Activated CD8-positive, alpha-beta memory T cell treated with anti-CD3 and anti-CD28 coated beads for 36 hours (primary cell): ENCODE measurements at regions not wholly inside any gene's neighbourhood (a gene's known extent, or its start where the extent isn't known, plus 50 kb on each side); places are given as distances from the start of the nearest gene placed in this dataset.

Experiments used
- CTCF ChIA-PET: fragments of 350-600 bp; sonication (Branson Sonifier 250); formaldehyde crosslinking; loops from one replicate; lab custom pipeline; 2021; ENCODE audit warnings: antibody characterized with exemption; lab: Charles Lee
- POLR2A ChIA-PET: fragments of 350-600 bp; sonication (Branson Sonifier 250); formaldehyde crosslinking; loops from one replicate; lab custom pipeline; 2021; ENCODE audit warnings: antibody characterized with exemption; lab: Charles Lee

GRCh38 chr5:174344335-174344734 lies 298.8 kb downstream of the NSG2 start:
- POLR2A ChIA-PET: no interaction called here
- CTCF ChIA-PET: no interaction called here

DNA sequence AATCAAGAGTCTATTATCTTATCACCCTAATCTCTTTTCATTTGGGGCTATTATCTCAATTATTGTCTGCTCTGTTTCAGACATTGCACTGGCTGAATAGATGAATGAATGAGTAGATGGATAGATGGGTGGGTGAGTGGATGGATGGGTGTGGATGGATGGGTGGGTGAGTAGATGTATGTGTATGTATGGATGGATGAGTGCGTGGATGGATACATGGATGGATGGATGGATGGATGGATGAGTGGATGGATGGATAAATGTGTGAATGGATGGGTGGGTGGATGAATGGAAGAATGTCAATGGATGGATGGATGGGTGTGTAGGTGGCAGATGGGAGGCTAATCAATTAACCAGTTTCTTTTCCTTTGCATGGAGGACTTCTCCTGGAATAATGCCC lies 301.7 kb downstream of the NSG2 start:
- ChIA-PET CTCF (no interaction called here), POLR2A (no interaction called here)

- CTCF ChIA-PET: no interaction called here
- POLR2A ChIA-PET: no interaction called here
Observed at GRCh38 chr5:174348311-174348981, 302.9 kb downstream of the NSG2 start.

DNA sequence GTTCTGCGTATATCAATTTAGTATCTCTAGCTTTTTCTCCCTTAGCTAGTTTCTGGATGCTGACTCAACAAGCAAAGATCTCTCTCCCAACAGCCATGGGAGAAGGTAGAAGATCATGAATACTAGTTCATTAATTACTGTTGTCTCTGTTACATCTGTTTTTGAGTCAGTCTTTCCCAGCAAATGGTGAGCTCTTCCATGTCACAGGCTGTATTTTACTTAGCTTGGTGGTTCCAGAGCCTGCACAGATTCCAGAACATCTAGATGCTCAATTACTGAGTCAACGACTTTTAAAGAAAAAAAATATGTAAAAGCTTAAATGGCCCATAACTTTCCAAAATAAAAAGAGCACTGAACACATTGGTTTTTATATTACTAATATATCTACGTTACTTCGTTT lies 307.2 kb downstream of the NSG2 start:
- CTCF ChIA-PET: no interaction called here
- POLR2A ChIA-PET: no interaction called here

DNA sequence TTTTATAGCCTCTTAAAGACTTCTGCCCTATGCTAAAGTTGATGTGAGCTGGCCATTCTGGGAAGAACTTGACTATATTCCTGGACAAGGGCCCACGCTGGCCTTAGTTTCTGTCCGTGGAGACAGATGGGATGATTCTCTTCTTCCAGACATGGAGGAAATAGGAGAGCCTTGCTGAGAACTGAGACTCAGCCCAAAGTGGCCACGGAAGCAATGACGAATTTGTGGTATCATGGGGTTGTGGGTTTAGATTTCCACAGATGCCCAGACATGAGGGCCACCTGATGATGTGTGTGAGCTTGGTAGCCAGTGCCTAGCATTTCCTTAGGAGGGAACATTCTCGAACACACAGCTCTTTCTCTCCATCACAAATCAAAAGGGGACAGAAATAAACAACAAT lies 309.1 kb downstream of the NSG2 start:
- POLR2A ChIA-PET: no interaction called here
- CTCF ChIA-PET: interaction anchor here (0.5 kb wide), 1 partner anchor 248 kb away, joined by 3 read pairs; no protein-coding TSS in a partner anchor

GRCh38 chr5:174355208-174355612 lies 309.7 kb downstream of the NSG2 start:
- ChIA-PET CTCF (no interaction called here), POLR2A (no interaction called here)

DNA sequence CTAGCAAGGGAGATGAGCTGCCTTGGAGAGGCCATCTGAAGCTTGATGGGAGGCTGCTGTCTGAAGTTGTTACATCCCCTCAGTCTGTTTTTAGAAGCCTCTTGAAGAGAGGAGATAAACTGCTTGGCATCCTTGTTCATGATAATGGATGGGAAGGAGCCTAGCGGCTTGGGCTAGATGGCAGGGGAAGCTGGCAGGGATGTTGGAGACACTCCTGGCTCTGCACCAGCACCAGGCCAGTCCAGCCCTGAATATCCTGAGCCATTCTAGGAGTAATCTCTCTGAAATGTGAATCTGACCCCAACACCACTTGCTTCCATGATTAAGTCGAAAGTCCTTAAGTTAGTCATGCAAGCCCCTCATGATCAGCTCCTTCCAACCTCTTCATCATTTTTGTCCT lies 310.5 kb downstream of the NSG2 start:
- CTCF ChIA-PET: no interaction called here
- POLR2A ChIA-PET: no interaction called here

GRCh38 chr5:174356536-174356935 lies 311.0 kb downstream of the NSG2 start:
- ChIA-PET POLR2A (no interaction called here), CTCF (no interaction called here)

DNA sequence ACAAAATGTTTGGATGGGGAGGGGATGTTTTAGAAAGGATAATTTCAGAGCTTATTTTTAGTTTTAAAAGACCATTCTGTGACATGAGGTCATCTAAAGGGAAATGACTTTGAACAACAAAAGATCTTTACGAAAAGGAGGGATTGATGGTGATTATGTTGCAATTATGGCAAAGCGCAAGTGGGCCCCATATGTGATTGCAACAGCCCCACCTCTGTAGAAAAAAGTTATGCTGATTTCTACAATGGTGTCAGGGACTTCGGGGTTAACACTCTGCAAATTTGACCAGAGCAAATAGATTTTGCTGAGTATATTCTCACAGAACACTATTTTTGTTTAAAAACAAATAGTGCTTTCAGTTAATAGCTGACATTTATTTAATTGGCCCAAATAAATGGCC lies 312.8 kb downstream of the NSG2 start:
- POLR2A ChIA-PET: no interaction called here
- CTCF ChIA-PET: interaction anchor here (0.6 to 1.3 kb wide), 2 partner anchors 47 to 928 kb away, joined by 3 read pairs; no protein-coding TSS in a partner anchor

DNA sequence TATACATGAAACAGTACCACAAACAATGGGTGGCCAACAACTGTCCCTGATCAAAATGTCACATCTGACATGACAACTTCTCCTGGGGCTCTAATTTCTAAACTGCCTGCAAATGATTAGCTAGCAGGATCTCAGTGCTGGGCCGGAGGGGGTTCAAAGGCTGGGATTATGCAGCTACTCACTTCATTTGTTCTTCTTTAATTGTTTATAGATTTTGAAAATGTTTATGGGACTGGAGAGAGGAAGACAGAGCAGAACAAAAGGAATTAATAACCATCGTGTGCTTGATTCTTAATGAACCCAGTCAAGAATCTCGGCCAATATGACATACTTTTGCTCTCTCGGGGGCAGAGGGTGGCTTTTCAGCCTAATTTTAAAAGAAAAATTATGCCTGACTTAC lies 313.6 kb downstream of the NSG2 start:
- ChIA-PET POLR2A (no interaction called here), CTCF (no interaction called here)

GRCh38 chr5:174362514-174362913 lies 317.0 kb downstream of the NSG2 start:
- POLR2A ChIA-PET: no interaction called here

GRCh38 chr5:174363934-174364333 lies 318.4 kb downstream of the NSG2 start:
- ChIA-PET POLR2A (no interaction called here), CTCF (no interaction called here)

More at GRCh38 chr5:174362514-174362913, 317.0 kb downstream of the NSG2 start:
- CTCF ChIA-PET: no interaction called here

GRCh38 chr5:174364676-174365075 lies 319.2 kb downstream of the NSG2 start:
- POLR2A ChIA-PET: no interaction called here
- CTCF ChIA-PET: no interaction called here

DNA sequence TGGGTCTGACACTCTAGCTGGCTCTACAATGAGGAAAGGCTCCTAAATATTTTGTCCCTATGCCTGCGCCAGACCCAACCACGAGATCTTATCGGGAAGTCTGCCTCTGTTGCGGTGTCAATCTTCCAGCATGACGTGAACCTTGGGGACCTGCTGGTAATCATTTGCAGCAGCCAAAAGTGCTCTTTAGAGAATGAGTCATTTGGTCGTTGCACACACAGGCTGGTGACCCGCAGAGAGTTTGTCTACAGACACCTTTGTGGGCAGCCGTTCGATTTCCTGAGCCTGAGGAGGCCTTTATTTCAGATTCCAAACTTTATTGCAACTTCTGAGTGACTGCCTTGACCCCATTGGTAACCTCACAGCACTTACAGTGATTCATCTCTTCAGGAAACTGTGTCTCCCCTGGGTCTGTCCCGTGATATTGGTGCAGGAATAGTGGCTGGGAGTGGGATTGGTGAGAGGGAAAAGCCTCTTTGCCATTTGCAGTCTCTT lies 326.1 kb downstream of the NSG2 start:
- ChIA-PET POLR2A (no interaction called here), CTCF (no interaction called here)

DNA sequence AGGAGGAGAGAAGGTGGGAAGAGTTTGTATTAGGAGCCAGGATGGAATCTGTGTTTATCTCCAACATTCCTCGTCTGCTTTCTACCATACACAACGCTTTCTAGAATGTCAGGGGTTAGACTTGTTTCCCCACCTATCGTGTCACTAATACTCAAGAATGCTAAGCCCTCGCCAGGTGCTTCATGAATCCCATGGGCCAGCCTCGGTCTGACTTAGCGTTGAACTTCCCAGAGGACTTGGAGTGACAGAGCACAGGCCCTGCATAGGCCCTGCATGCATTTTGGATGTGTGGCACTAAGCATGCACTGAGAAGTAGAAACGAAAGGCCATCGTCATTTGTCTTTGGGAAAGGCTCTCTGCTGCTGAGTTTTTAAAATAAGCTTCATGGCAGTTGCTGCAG lies 328.7 kb downstream of the NSG2 start:
- CTCF ChIA-PET: no interaction called here
- POLR2A ChIA-PET: no interaction called here

GRCh38 chr5:174376056-174376455 lies 330.6 kb downstream of the NSG2 start:
- ChIA-PET POLR2A (no interaction called here), CTCF (no interaction called here)

- CTCF ChIA-PET: no interaction called here
- POLR2A ChIA-PET: no interaction called here
Observed at GRCh38 chr5:174376726-174377373, 331.3 kb downstream of the NSG2 start.

GRCh38 chr5:174378121-174378874 lies 332.8 kb downstream of the NSG2 start:
- CTCF ChIA-PET: no interaction called here
- POLR2A ChIA-PET: no interaction called here

DNA sequence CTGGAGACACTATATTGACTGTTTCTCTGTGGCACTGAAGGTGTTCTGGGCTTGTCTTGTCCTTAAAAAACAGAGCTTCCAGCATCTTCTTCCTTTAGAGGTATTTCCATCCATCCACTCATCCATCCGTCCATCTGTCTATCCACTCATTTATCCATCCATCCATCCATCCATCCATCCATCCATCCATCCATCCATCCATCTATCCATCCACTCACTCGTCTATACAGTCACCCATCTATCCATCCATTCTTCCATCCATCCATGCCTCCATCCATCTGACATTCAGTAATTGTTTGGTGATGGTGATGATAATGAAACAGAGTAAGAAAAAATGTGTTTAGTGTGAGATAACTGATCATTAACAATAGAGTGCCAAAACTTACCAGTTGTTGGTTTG lies 334.8 kb downstream of the NSG2 start:
- CTCF ChIA-PET: no interaction called here
- POLR2A ChIA-PET: no interaction called here

GRCh38 chr5:174381241-174381640 lies 335.7 kb downstream of the NSG2 start:
- CTCF ChIA-PET: no interaction called here
- POLR2A ChIA-PET: no interaction called here
